Caco-2 (cell line): ENCODE measurements at regions not wholly inside any gene's neighbourhood (a gene's known extent, or its start where the extent isn't known, plus 50 kb on each side); places are given as distances from the start of the nearest gene placed in this dataset.
A peak's percentile ranks its signal among the peaks of the same experiment; 100 is the strongest.

Source experiments
- BruUV-seq: library from RNA; stranded (reverse); fragments of 400-500 nt; replicated peaks from 2 replicates; lab custom pipeline; 2021; lab: Mats Ljungman, UMichigan
- CTCF ChIA-PET: fragments of 300-600 bp; sonication (Branson Sonifier 250); formaldehyde crosslinking; loops from one replicate; lab custom pipeline; 2022; ENCODE audit warnings: antibody characterized with exemption; lab: Charles Lee
- POLR2A ChIA-PET: fragments of 300-600 bp; sonication (Branson Sonifier 250); formaldehyde crosslinking; loops from one replicate; lab custom pipeline; 2022; ENCODE audit warnings: antibody characterized with exemption; lab: Charles Lee
- DNase-seq, 2 experiments: peaks; one replicate each; pipeline versions ENCODE4 v3.0.0 to v3.0.0-alpha.2; 2020 to 2022
- H3K27me3 ChIP-seq: replicated peaks from 2 replicates; pipeline ENCODE4 v1.6.0; 2011; ENCODE audit warnings: low read length; ENCODE audit not compliant: control insufficient read depth, insufficient read depth
- H3K36me3 ChIP-seq: 2 replicates; pipeline ENCODE4 v1.5.1; 2011; ENCODE audit warnings: low read length; ENCODE audit not compliant: control insufficient read depth, insufficient read depth
- H3K4me1 ChIP-seq: fragments of 250-450 bp; sonication (Bioruptor Pico); 2 replicates; pipeline ENCODE4 v1.5.1; 2020; ENCODE audit warnings: mild to moderate bottlenecking
- H3K4me3 ChIP-seq: 2 replicates; pipeline ENCODE4 v1.5.1; 2011; ENCODE audit warnings: low read depth, mild to moderate bottlenecking, control low read depth, low read length
- H3K9me3 ChIP-seq: fragments of 250-450 bp; sonication (Bioruptor Pico); 2 replicates; pipeline ENCODE4 v1.5.1; 2020; ENCODE audit warnings: mild to moderate bottlenecking, moderate library complexity
- H3K27ac Mint-ChIP-seq: one replicate; pipeline ENCODE4 v1.8.0; 2022; ENCODE audit warnings: mixed read lengths; ENCODE audit not compliant: unreplicated experiment
- H3K27me3 Mint-ChIP-seq: one replicate; pipeline ENCODE4 v1.8.0; 2022; ENCODE audit warnings: mixed read lengths; ENCODE audit not compliant: insufficient read depth, unreplicated experiment
- H3K36me3 Mint-ChIP-seq: one replicate; pipeline ENCODE4 v1.8.0; 2022; ENCODE audit warnings: mild to moderate bottlenecking, mixed read lengths; ENCODE audit not compliant: insufficient read depth, unreplicated experiment
- H3K4me1 Mint-ChIP-seq: one replicate; pipeline ENCODE4 v1.8.0; 2022; ENCODE audit warnings: low read depth, mixed read lengths; ENCODE audit not compliant: unreplicated experiment
- H3K4me3 Mint-ChIP-seq: one replicate; pipeline ENCODE4 v1.8.0; 2022; ENCODE audit warnings: mild to moderate bottlenecking, moderate library complexity, mixed read lengths; ENCODE audit not compliant: unreplicated experiment
- H3K9me3 Mint-ChIP-seq: one replicate; pipeline ENCODE4 v1.8.0; 2022; ENCODE audit warnings: mixed read lengths; ENCODE audit not compliant: unreplicated experiment
- intact Hi-C: fragments of 100-400 bp; cut with micrococcal nuclease; formaldehyde crosslinking; loops from one replicate; pipeline ENCODE4 v1.10.0; 2022; ENCODE audit not compliant: unreplicated experiment
- TF ChIP-seq, protein P1 (sequence below), 2 experiments: fragments of 200-600 bp in 1 of 2; IDR thresholded peaks; 1 replicate in 1 of 2; 2 replicates in 1 of 2; pipeline versions ENCODE4 v1.5.1 to v1.8.0; 2011 to 2022; ENCODE audit warnings: antibody characterized with exemption in 1 of 2, control low read depth in 1 of 2, inconsistent platforms in 1 of 2, low read depth in 1 of 2, low read length in 1 of 2, mild to moderate bottlenecking in 1 of 2, moderate library complexity in 1 of 2; ENCODE audit not compliant: insufficient read depth in 1 of 2, severe bottlenecking in 1 of 2, unreplicated experiment in 1 of 2

DNA sequence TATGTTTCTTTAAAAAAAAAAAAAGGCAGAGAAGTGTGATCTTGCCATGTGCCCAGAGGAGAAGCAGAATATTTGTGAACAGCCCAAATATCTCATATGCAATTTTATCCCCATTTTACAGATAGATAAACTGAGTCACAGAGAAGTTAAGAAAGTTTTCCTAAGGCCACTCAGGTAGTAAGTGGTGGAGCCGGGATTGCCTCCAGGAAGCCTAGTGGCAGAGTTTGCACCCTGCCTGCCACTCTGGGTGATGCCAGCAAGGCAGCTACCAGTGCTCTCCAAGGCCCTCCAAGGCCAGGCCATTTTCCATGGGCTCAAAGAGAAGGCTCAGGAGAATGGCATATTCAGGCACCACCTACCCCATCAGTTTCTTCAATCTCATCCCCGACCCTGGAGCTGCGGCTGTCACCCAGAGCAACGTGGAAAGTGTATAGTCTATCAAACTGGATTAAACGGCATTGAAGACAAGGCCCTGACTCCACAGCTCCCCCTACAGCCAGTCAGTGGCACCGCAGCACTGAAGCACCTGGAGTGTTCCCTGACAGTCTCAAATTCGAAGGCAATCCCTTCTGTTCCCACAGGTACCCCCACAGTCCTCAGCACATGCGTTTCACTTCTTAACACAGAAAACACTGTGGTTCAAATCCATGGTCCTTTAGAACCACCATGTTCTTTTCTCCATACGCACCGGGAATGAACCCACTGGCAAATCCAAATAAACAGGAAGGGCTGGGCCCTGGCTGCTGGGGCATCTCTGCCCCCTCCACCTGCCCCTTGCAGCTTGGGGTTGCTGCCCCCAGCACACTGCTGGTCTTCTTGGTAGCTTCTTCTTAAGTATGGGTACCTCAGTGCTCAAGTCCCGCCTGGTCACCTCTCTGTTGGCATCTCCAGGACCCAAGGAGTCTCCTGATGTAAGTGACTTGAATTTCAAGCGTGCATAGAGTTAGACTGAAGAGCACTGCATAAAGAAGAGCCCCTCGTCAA, 175.3 kb downstream of the INHBB start:
- H3K4me1 ChIP-seq, result peaks cover 9% of the 10 kb centered on the region
- POLR2A ChIA-PET, result no interaction called here
- no TSS peak for BruUV-seq
- H3K36me3 ChIP-seq, result no peaks in the 10 kb centered on the region
- TF ChIP-seq, protein P1, sequence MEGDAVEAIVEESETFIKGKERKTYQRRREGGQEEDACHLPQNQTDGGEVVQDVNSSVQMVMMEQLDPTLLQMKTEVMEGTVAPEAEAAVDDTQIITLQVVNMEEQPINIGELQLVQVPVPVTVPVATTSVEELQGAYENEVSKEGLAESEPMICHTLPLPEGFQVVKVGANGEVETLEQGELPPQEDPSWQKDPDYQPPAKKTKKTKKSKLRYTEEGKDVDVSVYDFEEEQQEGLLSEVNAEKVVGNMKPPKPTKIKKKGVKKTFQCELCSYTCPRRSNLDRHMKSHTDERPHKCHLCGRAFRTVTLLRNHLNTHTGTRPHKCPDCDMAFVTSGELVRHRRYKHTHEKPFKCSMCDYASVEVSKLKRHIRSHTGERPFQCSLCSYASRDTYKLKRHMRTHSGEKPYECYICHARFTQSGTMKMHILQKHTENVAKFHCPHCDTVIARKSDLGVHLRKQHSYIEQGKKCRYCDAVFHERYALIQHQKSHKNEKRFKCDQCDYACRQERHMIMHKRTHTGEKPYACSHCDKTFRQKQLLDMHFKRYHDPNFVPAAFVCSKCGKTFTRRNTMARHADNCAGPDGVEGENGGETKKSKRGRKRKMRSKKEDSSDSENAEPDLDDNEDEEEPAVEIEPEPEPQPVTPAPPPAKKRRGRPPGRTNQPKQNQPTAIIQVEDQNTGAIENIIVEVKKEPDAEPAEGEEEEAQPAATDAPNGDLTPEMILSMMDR (IDR thresholded peaks at IDR 0.05; ENCODE audit: insufficient read depth in 1 of 2, low read depth in 1 of 2, low read length in 1 of 2, severe bottlenecking in 1 of 2, unreplicated experiment in 1 of 2), result peak; percentile 62 to 82
- no peak overlapping the region for H3K4me3 ChIP-seq
- DNase-seq, result peak in 1 of 2 experiments; percentile 46
- H3K36me3 Mint-ChIP-seq, result no peaks in the 10 kb centered on the region
- H3K9me3 Mint-ChIP-seq, result no peaks in the 10 kb centered on the region
- H3K4me1 Mint-ChIP-seq, result peaks cover 16% of the 10 kb centered on the region
- no peaks in the 10 kb centered on the region for H3K27me3 Mint-ChIP-seq
- no peak overlapping the region for H3K27ac Mint-ChIP-seq
- intact Hi-C loops, result loop anchor here (2.0 kb wide), 1 partner anchor 178 kb away; no protein-coding TSS in a partner anchor
- H3K4me3 Mint-ChIP-seq, result no peak overlapping the region
- H3K9me3 ChIP-seq, result no peaks in the 10 kb centered on the region
- CTCF ChIA-PET, result interaction anchor here (0.9 to 1.0 kb wide), 2 partner anchors 155 to 173 kb away, joined by 3 to 4 read pairs; no protein-coding TSS in a partner anchor
- H3K27me3 ChIP-seq, result no peaks in the 10 kb centered on the region

DNA sequence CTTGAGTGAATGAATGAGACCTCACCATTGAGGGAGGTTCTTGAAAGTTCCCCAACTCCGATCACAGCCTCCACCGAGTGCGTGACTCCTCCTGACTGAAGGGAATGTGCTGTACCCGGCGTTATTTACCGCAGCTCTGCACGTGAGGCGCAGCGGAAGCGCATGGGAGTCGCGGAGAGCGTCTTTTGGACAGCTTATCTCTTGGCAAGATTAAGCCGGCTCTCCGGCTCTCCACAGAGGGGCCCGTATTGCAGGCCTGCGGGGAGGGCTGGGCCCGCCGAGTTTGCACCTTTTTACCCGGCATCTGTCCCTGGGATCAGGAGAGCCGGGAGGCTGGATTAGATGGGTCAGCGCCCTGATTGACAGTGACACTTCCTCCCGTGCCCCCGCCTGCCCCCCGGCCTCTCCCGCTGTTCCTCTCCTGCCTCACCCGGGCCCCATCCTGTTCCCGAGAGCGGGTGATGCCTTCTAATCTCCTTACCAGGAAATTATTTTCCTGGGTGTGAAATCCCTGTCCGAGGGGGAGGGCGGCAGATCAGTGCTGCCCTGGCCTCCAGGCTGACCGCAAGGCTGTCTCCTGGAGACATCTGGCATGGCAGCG, 176.3 kb downstream of the INHBB start:
- CTCF ChIA-PET, result no interaction called here

DNA sequence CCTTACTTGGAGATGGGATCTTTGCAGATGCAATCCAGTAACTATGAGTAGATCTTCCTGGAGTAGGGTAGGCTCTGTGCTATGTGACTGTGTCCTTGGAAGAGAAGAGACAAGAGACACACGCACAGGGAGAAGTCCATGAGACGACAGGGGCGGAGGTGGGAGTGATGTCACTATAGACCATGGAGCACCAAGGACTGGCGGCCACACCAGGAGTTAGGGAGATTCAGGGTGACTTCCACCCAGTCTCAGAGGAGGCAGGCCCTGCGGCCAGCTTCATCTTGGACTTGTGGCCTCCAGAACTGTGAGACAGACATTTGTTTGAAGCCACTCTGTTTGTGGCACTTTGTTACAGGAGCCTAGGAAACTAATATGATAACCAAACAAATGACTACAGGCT, 177.8 kb downstream of the INHBB start:
- Mint-ChIP-seq H3K27ac (no peak overlapping the region), H3K9me3 (no peaks in the 10 kb centered on the region), H3K27me3 (no peaks in the 10 kb centered on the region), H3K36me3 (no peaks in the 10 kb centered on the region), H3K4me3 (no peak overlapping the region), H3K4me1 (peaks cover 6% of the 10 kb centered on the region)
- ChIA-PET POLR2A (no interaction called here), CTCF (no interaction called here)
- Histone ChIP-seq H3K4me1 (no peaks in the 10 kb centered on the region), H3K4me3 (no peak overlapping the region), H3K9me3 (no peaks in the 10 kb centered on the region), H3K27me3 (no peaks in the 10 kb centered on the region), H3K36me3 (no peaks in the 10 kb centered on the region)
- intact Hi-C loops, result no loop called here
- TF ChIP-seq, protein P1 (IDR thresholded peaks at IDR 0.05; ENCODE audit: insufficient read depth in 1 of 2, low read depth in 1 of 2, low read length in 1 of 2, severe bottlenecking in 1 of 2, unreplicated experiment in 1 of 2), result no peak
- DNase-seq, result no peak
- BruUV-seq, result no TSS peak

More for the DNA sequence above, 176.3 kb downstream of the INHBB start:
- no peak overlapping the region for H3K27ac Mint-ChIP-seq
- H3K27me3 Mint-ChIP-seq, result no peaks in the 10 kb centered on the region
- H3K4me1 Mint-ChIP-seq, result peaks cover 6% of the 10 kb centered on the region
- Histone ChIP-seq H3K4me3 (no peak overlapping the region), H3K36me3 (no peaks in the 10 kb centered on the region), H3K9me3 (no peaks in the 10 kb centered on the region), H3K27me3 (no peaks in the 10 kb centered on the region), H3K4me1 (peaks cover 1% of the 10 kb centered on the region; the same call in 1 of the 2 replicates)
- POLR2A ChIA-PET, result no interaction called here
- intact Hi-C loops, result no loop called here
- TF ChIP-seq, protein P1 (IDR thresholded peaks at IDR 0.05; ENCODE audit: insufficient read depth in 1 of 2, low read depth in 1 of 2, low read length in 1 of 2, severe bottlenecking in 1 of 2, unreplicated experiment in 1 of 2), result no peak
- no peaks in the 10 kb centered on the region for H3K36me3 Mint-ChIP-seq
- DNase-seq, result no peak
- no peak overlapping the region for H3K4me3 Mint-ChIP-seq
- H3K9me3 Mint-ChIP-seq, result no peaks in the 10 kb centered on the region
- no TSS peak for BruUV-seq
